T-helper 17 cell (primary cell): ENCODE measurements at regions not wholly inside any gene's neighbourhood (a gene's known extent, or its start where the extent isn't known, plus 50 kb on each side); places are given as distances from the start of the nearest gene placed in this dataset.

Experiments
- ATAC-seq: fragments of 150-1000 bp; cut with Tn5 transposase; 2 replicates; pipeline ENCODE4 v1.10.0; 2021; ENCODE audit warnings: mild to moderate bottlenecking, moderate library complexity
- DNase-seq, 3 donors: peaks; one replicate each; pipeline versions ENCODE4 v3.0.0 to v3.0.0-alpha.2; 2020 to 2021
- H3K9me3 ChIP-seq: one replicate; pipeline ENCODE4 v1.7.0; 2013; ENCODE audit warnings: low read length, mild to moderate bottlenecking; ENCODE audit not compliant: control insufficient read depth, poor library complexity, severe bottlenecking
- H3K27ac Mint-ChIP-seq: one replicate; pipeline ENCODE4 v1.8.0; 2022; ENCODE audit warnings: mild to moderate bottlenecking, moderate library complexity, mixed read lengths
- H3K27me3 Mint-ChIP-seq: one replicate; pipeline ENCODE4 v1.8.0; 2022; ENCODE audit warnings: mixed read lengths
- H3K36me3 Mint-ChIP-seq: one replicate; pipeline ENCODE4 v1.8.0; 2022; ENCODE audit warnings: low read depth, mixed read lengths
- H3K4me1 Mint-ChIP-seq: one replicate; pipeline ENCODE4 v1.8.0; 2022; ENCODE audit warnings: mild to moderate bottlenecking, mixed read lengths
- H3K4me3 Mint-ChIP-seq: one replicate; pipeline ENCODE4 v1.8.0; 2022; ENCODE audit warnings: mild to moderate bottlenecking, moderate library complexity, mixed read lengths

- no peaks in the 10 kb centered on the region for H3K9me3 ChIP-seq
- H3K4me3 Mint-ChIP-seq: no peak overlapping the region
- no peak for ATAC-seq
- DNase-seq: no peak
- no peaks in the 10 kb centered on the region for H3K4me1 Mint-ChIP-seq
- no peaks in the 10 kb centered on the region for H3K27me3 Mint-ChIP-seq
- no peaks in the 10 kb centered on the region for H3K36me3 Mint-ChIP-seq
- no peak overlapping the region for H3K27ac Mint-ChIP-seq
These were observed 92.8 kb upstream of the NMNAT3 start for GRCh38 chr3:139770577-139770976.

GRCh38 chr3:139769796-139770195 lies 92.0 kb upstream of the NMNAT3 start:
- no peaks in the 10 kb centered on the region for H3K4me1 Mint-ChIP-seq
- no peaks in the 10 kb centered on the region for H3K9me3 ChIP-seq
- no peaks in the 10 kb centered on the region for H3K36me3 Mint-ChIP-seq
- H3K27ac Mint-ChIP-seq: no peak overlapping the region
- H3K4me3 Mint-ChIP-seq: no peak overlapping the region
- H3K27me3 Mint-ChIP-seq: no peaks in the 10 kb centered on the region
- no peak for ATAC-seq
- no peak for DNase-seq

GRCh38 chr3:139764936-139765335 lies 87.2 kb upstream of the NMNAT3 start:
- no peaks in the 10 kb centered on the region for H3K36me3 Mint-ChIP-seq
- peaks cover 6% of the 10 kb centered on the region for H3K4me1 Mint-ChIP-seq
- DNase-seq (no peak), ATAC-seq (no peak)
- no peak overlapping the region for H3K4me3 Mint-ChIP-seq
- no peaks in the 10 kb centered on the region for H3K9me3 ChIP-seq
- H3K27me3 Mint-ChIP-seq: no peaks in the 10 kb centered on the region
- no peak overlapping the region for H3K27ac Mint-ChIP-seq

- Mint-ChIP-seq H3K4me1 (peaks cover 6% of the 10 kb centered on the region), H3K4me3 (no peak overlapping the region), H3K27ac (no peak overlapping the region), H3K36me3 (no peaks in the 10 kb centered on the region), H3K27me3 (no peaks in the 10 kb centered on the region)
- ATAC-seq (peak; percentile 73), DNase-seq (no peak)
- no peaks in the 10 kb centered on the region for H3K9me3 ChIP-seq
These were observed 86.5 kb upstream of the NMNAT3 start for GRCh38 chr3:139764069-139764905.

- Mint-ChIP-seq H3K27me3 (no peaks in the 10 kb centered on the region), H3K36me3 (no peaks in the 10 kb centered on the region), H3K4me3 (no peak overlapping the region), H3K4me1 (peaks cover 6% of the 10 kb centered on the region), H3K27ac (no peak overlapping the region)
- no peak for DNase-seq
- no peaks in the 10 kb centered on the region for H3K9me3 ChIP-seq
- no peak for ATAC-seq
These were observed 84.5 kb upstream of the NMNAT3 start for GRCh38 chr3:139762302-139762701.

- Mint-ChIP-seq H3K27ac (no peak overlapping the region), H3K36me3 (no peaks in the 10 kb centered on the region), H3K4me1 (peaks cover 6% of the 10 kb centered on the region), H3K27me3 (no peaks in the 10 kb centered on the region), H3K4me3 (no peak overlapping the region)
- DNase-seq (no peak), ATAC-seq (no peak)
- H3K9me3 ChIP-seq: no peaks in the 10 kb centered on the region
These were observed 81.7 kb upstream of the NMNAT3 start for GRCh38 chr3:139759470-139759869.

GRCh38 chr3:139758654-139759291 lies 81.0 kb upstream of the NMNAT3 start:
- Mint-ChIP-seq H3K27ac (no peak overlapping the region), H3K4me3 (no peak overlapping the region), H3K4me1 (peaks cover 3% of the 10 kb centered on the region), H3K36me3 (no peaks in the 10 kb centered on the region), H3K27me3 (no peaks in the 10 kb centered on the region)
- H3K9me3 ChIP-seq: no peaks in the 10 kb centered on the region
- DNase-seq: no peak
- no peak for ATAC-seq

GRCh38 chr3:139757448-139758030 lies 79.8 kb upstream of the NMNAT3 start:
- Mint-ChIP-seq H3K27ac (no peak overlapping the region), H3K36me3 (no peaks in the 10 kb centered on the region), H3K27me3 (no peaks in the 10 kb centered on the region), H3K4me1 (no peaks in the 10 kb centered on the region), H3K4me3 (no peak overlapping the region)
- DNase-seq: no peak
- ATAC-seq: no peak
- H3K9me3 ChIP-seq: no peaks in the 10 kb centered on the region

GRCh38 chr3:139756529-139757103 lies 78.8 kb upstream of the NMNAT3 start:
- no peaks in the 10 kb centered on the region for H3K9me3 ChIP-seq
- Mint-ChIP-seq H3K27ac (no peak overlapping the region), H3K27me3 (no peaks in the 10 kb centered on the region), H3K4me1 (no peaks in the 10 kb centered on the region), H3K4me3 (no peak overlapping the region), H3K36me3 (no peaks in the 10 kb centered on the region)
- ATAC-seq (no peak), DNase-seq (no peak)

GRCh38 chr3:139755551-139755950 lies 77.8 kb upstream of the NMNAT3 start:
- no peaks in the 10 kb centered on the region for H3K27me3 Mint-ChIP-seq
- H3K4me3 Mint-ChIP-seq: no peak overlapping the region
- H3K9me3 ChIP-seq: peaks cover 4% of the 10 kb centered on the region
- no peak overlapping the region for H3K27ac Mint-ChIP-seq
- H3K4me1 Mint-ChIP-seq: no peaks in the 10 kb centered on the region
- DNase-seq: no peak
- no peak for ATAC-seq
- no peaks in the 10 kb centered on the region for H3K36me3 Mint-ChIP-seq

- no peak for DNase-seq
- Mint-ChIP-seq H3K36me3 (no peaks in the 10 kb centered on the region), H3K27ac (no peak overlapping the region), H3K27me3 (no peaks in the 10 kb centered on the region), H3K4me3 (no peak overlapping the region), H3K4me1 (no peaks in the 10 kb centered on the region)
- no peak for ATAC-seq
- peaks cover 5% of the 10 kb centered on the region for H3K9me3 ChIP-seq
These were observed 74.0 kb upstream of the NMNAT3 start for GRCh38 chr3:139751789-139752188.

- peaks cover 5% of the 10 kb centered on the region for H3K27me3 Mint-ChIP-seq
- no peaks in the 10 kb centered on the region for H3K36me3 Mint-ChIP-seq
- H3K4me1 Mint-ChIP-seq: no peaks in the 10 kb centered on the region
- H3K4me3 Mint-ChIP-seq: no peak overlapping the region
- ATAC-seq (no peak), DNase-seq (no peak)
- H3K9me3 ChIP-seq: peaks cover 5% of the 10 kb centered on the region
- H3K27ac Mint-ChIP-seq: no peak overlapping the region
These were observed 68.7 kb upstream of the NMNAT3 start for GRCh38 chr3:139746481-139746880.

- ATAC-seq (no peak), DNase-seq (no peak)
- Mint-ChIP-seq H3K27ac (no peak overlapping the region), H3K36me3 (no peaks in the 10 kb centered on the region), H3K4me1 (no peaks in the 10 kb centered on the region), H3K27me3 (peaks cover 5% of the 10 kb centered on the region), H3K4me3 (no peak overlapping the region)
- H3K9me3 ChIP-seq: peaks cover 3% of the 10 kb centered on the region
These were observed 68.1 kb upstream of the NMNAT3 start for GRCh38 chr3:139745831-139746230.
